ENCODE measurements at regions not wholly inside any gene's neighbourhood (a gene's known extent, or its start where the extent isn't known, plus 50 kb on each side); places are given as distances from the start of the nearest gene placed in this dataset.

DNA sequence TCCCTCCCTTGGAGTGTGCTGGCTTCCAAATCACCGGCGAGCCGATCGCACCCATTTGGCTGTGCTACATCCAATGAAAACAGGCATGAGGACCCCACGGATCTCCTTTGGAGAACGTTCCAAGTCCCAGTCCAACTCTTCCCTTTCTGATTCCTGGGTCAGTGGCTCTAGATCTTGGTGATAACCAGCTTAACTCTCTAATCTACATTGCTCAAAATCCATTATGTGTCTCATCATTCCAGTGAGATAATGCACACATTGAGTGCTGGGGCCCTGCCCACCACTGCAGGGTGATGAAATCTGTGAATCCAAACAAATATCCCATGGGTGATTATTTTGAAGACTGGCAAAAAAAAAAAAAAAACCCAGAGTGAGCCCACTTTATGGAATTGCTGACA, 232.7 kb upstream of the COPS8 start:
- no peak overlapping the region for H3K9ac ChIP-seq (ENCODE audit: low read depth, low read length)
- no peak overlapping the region for H3K4me3 ChIP-seq (ENCODE audit: low read depth, low read length)
- no peaks in the 10 kb centered on the region for H3K9me3 ChIP-seq (ENCODE audit: control insufficient read depth, insufficient read depth, low read length)
- no peaks in the 10 kb centered on the region for H3K27me3 ChIP-seq (ENCODE audit: control insufficient read depth, insufficient read depth, low read length)
- no peaks in the 10 kb centered on the region for H3K36me3 ChIP-seq (ENCODE audit: control insufficient read depth, insufficient read depth, low read length)
- peaks cover 16% of the 10 kb centered on the region for H3K4me1 ChIP-seq (ENCODE audit: control insufficient read depth, insufficient read depth, low read length)

- H3K9ac ChIP-seq (ENCODE audit: low read depth, low read length), result no peak overlapping the region
- H3K27me3 ChIP-seq (ENCODE audit: control insufficient read depth, insufficient read depth, low read length), result no peaks in the 10 kb centered on the region
- H3K9me3 ChIP-seq (ENCODE audit: control insufficient read depth, insufficient read depth, low read length), result no peaks in the 10 kb centered on the region
- H3K4me3 ChIP-seq (ENCODE audit: low read depth, low read length), result no peak overlapping the region
- no peaks in the 10 kb centered on the region for H3K36me3 ChIP-seq (ENCODE audit: control insufficient read depth, insufficient read depth, low read length)
- peaks cover 15% of the 10 kb centered on the region for H3K4me1 ChIP-seq (ENCODE audit: control insufficient read depth, insufficient read depth, low read length)
These were observed 232.1 kb upstream of the COPS8 start for GRCh38 chr2:236853585-236854051.

DNA sequence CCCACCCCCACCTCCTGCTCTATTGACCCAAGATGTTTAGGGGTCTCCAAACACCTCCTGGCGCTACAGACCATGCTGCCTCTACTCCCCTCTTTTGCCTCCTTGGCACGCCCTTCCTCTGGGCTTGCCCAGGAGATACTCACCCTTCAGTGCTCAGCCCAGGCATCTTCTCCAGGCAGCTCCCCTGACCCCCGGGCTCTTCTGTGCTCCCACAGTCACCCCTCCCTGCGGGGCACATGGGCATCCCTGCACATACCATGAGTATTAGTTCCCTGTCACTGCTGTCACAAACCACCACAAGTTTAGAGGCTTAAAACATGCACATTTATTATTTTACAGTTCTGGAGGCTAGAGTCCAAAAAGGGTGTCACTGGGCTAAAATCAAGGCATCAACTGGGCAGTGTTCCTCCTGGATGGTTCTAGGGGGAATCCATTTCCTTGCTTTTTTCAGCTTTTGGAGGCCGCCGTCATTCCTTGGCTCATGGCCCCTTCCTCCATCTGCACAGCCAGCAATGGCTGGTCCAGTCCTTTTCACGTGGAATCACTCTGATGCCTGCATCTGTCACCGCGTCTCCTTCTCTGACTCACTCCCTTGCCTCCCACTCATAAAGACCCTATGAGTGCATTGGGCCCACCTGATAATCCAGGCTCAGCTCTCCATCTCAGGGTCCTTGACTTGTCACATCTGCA, 230.4 kb upstream of the COPS8 start:
- H3K4me3 ChIP-seq (ENCODE audit: low read depth, low read length), result no peak overlapping the region
- H3K27me3 ChIP-seq (ENCODE audit: control insufficient read depth, insufficient read depth, low read length), result no peaks in the 10 kb centered on the region
- H3K9me3 ChIP-seq (ENCODE audit: control insufficient read depth, insufficient read depth, low read length), result no peaks in the 10 kb centered on the region
- H3K4me1 ChIP-seq (ENCODE audit: control insufficient read depth, insufficient read depth, low read length), result peaks cover 18% of the 10 kb centered on the region
- no peaks in the 10 kb centered on the region for H3K36me3 ChIP-seq (ENCODE audit: control insufficient read depth, insufficient read depth, low read length)
- no peak overlapping the region for H3K9ac ChIP-seq (ENCODE audit: low read depth, low read length)

- Histone ChIP-seq H3K27me3 (ENCODE audit: control insufficient read depth, insufficient read depth, low read length) (no peaks in the 10 kb centered on the region), H3K9me3 (ENCODE audit: control insufficient read depth, insufficient read depth, low read length) (no peaks in the 10 kb centered on the region), H3K4me3 (ENCODE audit: low read depth, low read length) (peak overlapping the region; percentile 7), H3K9ac (ENCODE audit: low read depth, low read length) (no peak overlapping the region), H3K36me3 (ENCODE audit: control insufficient read depth, insufficient read depth, low read length) (no peaks in the 10 kb centered on the region), H3K4me1 (ENCODE audit: control insufficient read depth, insufficient read depth, low read length) (peaks cover 20% of the 10 kb centered on the region)
These were observed 229.5 kb upstream of the COPS8 start for GRCh38 chr2:236855866-236856847.

DNA sequence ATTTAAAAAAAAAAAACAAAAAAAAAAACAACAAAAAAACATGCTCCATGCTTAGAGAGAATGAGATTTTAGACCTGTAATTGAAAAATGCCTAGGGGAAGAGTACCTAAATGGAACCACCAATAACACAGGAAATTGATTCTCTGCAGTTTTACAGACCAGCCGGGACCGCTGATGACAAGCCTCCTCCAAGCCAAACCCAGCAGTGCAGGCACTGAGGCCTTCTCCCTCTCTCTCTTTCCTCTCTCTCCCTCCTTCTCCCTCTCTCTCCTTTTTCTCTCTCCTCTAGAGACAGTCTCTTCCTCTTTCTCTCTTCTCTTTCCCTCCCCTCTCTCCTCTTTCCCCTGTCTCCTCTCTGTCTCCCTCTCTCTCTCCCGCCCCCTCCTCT, 228.8 kb upstream of the COPS8 start:
- H3K36me3 ChIP-seq (ENCODE audit: control insufficient read depth, insufficient read depth, low read length), result no peaks in the 10 kb centered on the region
- H3K9ac ChIP-seq (ENCODE audit: low read depth, low read length), result no peak overlapping the region
- peaks cover 20% of the 10 kb centered on the region for H3K4me1 ChIP-seq (ENCODE audit: control insufficient read depth, insufficient read depth, low read length)
- no peaks in the 10 kb centered on the region for H3K9me3 ChIP-seq (ENCODE audit: control insufficient read depth, insufficient read depth, low read length)
- no peak overlapping the region for H3K4me3 ChIP-seq (ENCODE audit: low read depth, low read length)
- H3K27me3 ChIP-seq (ENCODE audit: control insufficient read depth, insufficient read depth, low read length), result no peaks in the 10 kb centered on the region

- Histone ChIP-seq H3K4me1 (ENCODE audit: control insufficient read depth, insufficient read depth, low read length) (peaks cover 20% of the 10 kb centered on the region), H3K9ac (ENCODE audit: low read depth, low read length) (no peak overlapping the region), H3K9me3 (ENCODE audit: control insufficient read depth, insufficient read depth, low read length) (no peaks in the 10 kb centered on the region), H3K36me3 (ENCODE audit: control insufficient read depth, insufficient read depth, low read length) (no peaks in the 10 kb centered on the region), H3K4me3 (ENCODE audit: low read depth, low read length) (no peak overlapping the region), H3K27me3 (ENCODE audit: control insufficient read depth, insufficient read depth, low read length) (no peaks in the 10 kb centered on the region)
These were observed 228.4 kb upstream of the COPS8 start for GRCh38 chr2:236857246-236857645.

- Histone ChIP-seq H3K4me3 (ENCODE audit: low read depth, low read length) (no peak overlapping the region), H3K4me1 (ENCODE audit: control insufficient read depth, insufficient read depth, low read length) (peaks cover 20% of the 10 kb centered on the region), H3K9ac (ENCODE audit: low read depth, low read length) (no peak overlapping the region), H3K36me3 (ENCODE audit: control insufficient read depth, insufficient read depth, low read length) (no peaks in the 10 kb centered on the region), H3K27me3 (ENCODE audit: control insufficient read depth, insufficient read depth, low read length) (no peaks in the 10 kb centered on the region), H3K9me3 (ENCODE audit: control insufficient read depth, insufficient read depth, low read length) (no peaks in the 10 kb centered on the region)
These were observed 227.9 kb upstream of the COPS8 start for GRCh38 chr2:236857781-236858180.

DNA sequence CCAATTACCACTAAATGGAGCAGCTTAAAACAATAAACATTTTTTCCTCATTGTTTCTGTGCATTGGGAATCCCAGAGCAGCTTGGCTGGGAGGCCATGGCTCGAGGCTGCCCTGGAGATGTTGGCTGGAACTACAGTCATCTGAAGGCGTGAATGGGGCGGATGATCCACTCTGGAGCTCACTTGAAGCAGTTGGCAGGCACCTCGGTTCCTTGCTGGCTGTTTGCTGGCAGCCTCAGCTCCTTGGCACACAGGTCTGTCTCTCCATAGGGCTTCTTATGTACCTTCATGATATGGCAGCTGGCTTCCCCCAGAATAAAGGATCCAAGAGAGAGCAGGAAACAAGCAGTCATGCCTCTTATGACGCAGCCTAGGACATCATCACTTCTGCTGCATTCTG, 227.0 kb upstream of the COPS8 start:
- Histone ChIP-seq H3K36me3 (ENCODE audit: control insufficient read depth, insufficient read depth, low read length) (no peaks in the 10 kb centered on the region), H3K27me3 (ENCODE audit: control insufficient read depth, insufficient read depth, low read length) (no peaks in the 10 kb centered on the region), H3K9me3 (ENCODE audit: control insufficient read depth, insufficient read depth, low read length) (no peaks in the 10 kb centered on the region), H3K9ac (ENCODE audit: low read depth, low read length) (no peak overlapping the region), H3K4me1 (ENCODE audit: control insufficient read depth, insufficient read depth, low read length) (peaks cover 16% of the 10 kb centered on the region), H3K4me3 (ENCODE audit: low read depth, low read length) (no peak overlapping the region)

DNA sequence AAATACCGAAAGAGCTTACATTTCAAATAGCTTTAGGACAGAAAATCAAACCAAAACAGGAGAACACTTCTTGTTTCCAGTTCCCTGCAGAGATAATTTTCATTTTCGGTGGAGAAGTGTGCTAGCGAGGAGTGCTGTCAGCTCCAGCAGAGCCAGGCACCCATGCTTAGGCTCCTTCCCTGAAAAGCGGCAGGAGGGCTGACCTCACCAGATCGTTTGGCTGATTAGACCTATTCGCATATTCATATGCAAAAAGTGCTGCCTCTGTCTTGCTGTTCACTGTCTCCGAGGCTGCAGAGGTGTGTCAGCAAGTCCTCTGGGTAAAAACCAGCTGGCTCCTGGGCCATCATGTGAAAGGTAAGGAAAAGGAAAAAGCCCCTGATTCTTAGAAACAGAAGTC, 225.8 kb upstream of the COPS8 start:
- Histone ChIP-seq H3K36me3 (ENCODE audit: control insufficient read depth, insufficient read depth, low read length) (no peaks in the 10 kb centered on the region), H3K9me3 (ENCODE audit: control insufficient read depth, insufficient read depth, low read length) (peaks cover under 1% of the 10 kb centered on the region), H3K9ac (ENCODE audit: low read depth, low read length) (no peak overlapping the region), H3K4me1 (ENCODE audit: control insufficient read depth, insufficient read depth, low read length) (peaks cover 16% of the 10 kb centered on the region), H3K4me3 (ENCODE audit: low read depth, low read length) (no peak overlapping the region), H3K27me3 (ENCODE audit: control insufficient read depth, insufficient read depth, low read length) (no peaks in the 10 kb centered on the region)

GRCh38 chr2:236861196-236861875, 224.4 kb upstream of the COPS8 start:
- Histone ChIP-seq H3K9ac (ENCODE audit: low read depth, low read length) (no peak overlapping the region), H3K9me3 (ENCODE audit: control insufficient read depth, insufficient read depth, low read length) (peaks cover 2% of the 10 kb centered on the region), H3K4me1 (ENCODE audit: control insufficient read depth, insufficient read depth, low read length) (peaks cover 14% of the 10 kb centered on the region), H3K4me3 (ENCODE audit: low read depth, low read length) (no peak overlapping the region), H3K27me3 (ENCODE audit: control insufficient read depth, insufficient read depth, low read length) (no peaks in the 10 kb centered on the region), H3K36me3 (ENCODE audit: control insufficient read depth, insufficient read depth, low read length) (no peaks in the 10 kb centered on the region)

DNA sequence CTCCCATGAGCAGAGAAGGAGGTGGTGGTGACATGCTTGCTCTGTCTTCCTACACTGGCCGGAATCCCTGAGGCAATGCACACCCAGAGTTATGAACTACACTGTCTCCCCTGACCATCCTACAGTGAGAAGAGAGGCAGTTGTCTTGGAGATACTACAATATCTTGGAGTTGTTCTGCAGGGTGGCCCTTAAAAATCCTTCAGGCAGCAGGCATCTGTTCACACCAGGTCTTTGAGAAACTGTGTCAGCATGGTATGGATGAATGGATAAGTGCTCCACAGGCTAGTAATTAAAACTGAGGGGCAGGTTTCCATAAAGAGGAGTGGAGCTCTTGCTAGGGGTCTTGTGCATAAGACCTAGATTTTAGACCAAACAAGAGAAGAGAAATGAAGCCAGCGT, 223.7 kb upstream of the COPS8 start:
- H3K4me3 ChIP-seq (ENCODE audit: low read depth, low read length), result no peak overlapping the region
- H3K4me1 ChIP-seq (ENCODE audit: control insufficient read depth, insufficient read depth, low read length), result peaks cover 14% of the 10 kb centered on the region
- no peak overlapping the region for H3K9ac ChIP-seq (ENCODE audit: low read depth, low read length)
- H3K36me3 ChIP-seq (ENCODE audit: control insufficient read depth, insufficient read depth, low read length), result no peaks in the 10 kb centered on the region
- H3K27me3 ChIP-seq (ENCODE audit: control insufficient read depth, insufficient read depth, low read length), result no peaks in the 10 kb centered on the region
- H3K9me3 ChIP-seq (ENCODE audit: control insufficient read depth, insufficient read depth, low read length), result peaks cover 2% of the 10 kb centered on the region
